Activated CD4-positive, alpha-beta T cell treated with anti-CD3 and anti-CD28 coated beads, Interleukin-2, Interleukin-4, amounts not matched to agents 100 ng/mL and 50 ng/mL, durations not matched to agents 16 hours and 8 hours (primary cell): ENCODE measurements at regions not wholly inside any gene's neighbourhood (a gene's known extent, or its start where the extent isn't known, plus 50 kb on each side); places are given as distances from the start of the nearest gene placed in this dataset.

ENCODE experiments used
- DNase-seq: peaks from one replicate; pipeline ENCODE4 v3.0.0-alpha.2; 2020; ENCODE audit warnings: low spot score

GRCh38 chr4:137632842-137633241 lies 100.5 kb upstream of the PCDH18 start:
- no peak for DNase-seq

GRCh38 chr4:137631605-137632004 lies 99.3 kb upstream of the PCDH18 start:
- DNase-seq = no peak

GRCh38 chr4:137630252-137630651 lies 98.0 kb upstream of the PCDH18 start:
- no peak for DNase-seq

- DNase-seq = no peak
Observed at GRCh38 chr4:137627739-137628460, 95.6 kb upstream of the PCDH18 start.

GRCh38 chr4:137626942-137627738 lies 94.8 kb upstream of the PCDH18 start:
- DNase-seq = no peak

- DNase-seq = no peak
Observed at GRCh38 chr4:137623013-137623412, 90.7 kb upstream of the PCDH18 start.

GRCh38 chr4:137621056-137621455 lies 88.8 kb upstream of the PCDH18 start:
- DNase-seq = no peak

- no peak for DNase-seq
Observed at GRCh38 chr4:137614491-137614890, 82.2 kb upstream of the PCDH18 start.

GRCh38 chr4:137611998-137612700 lies 79.9 kb upstream of the PCDH18 start:
- DNase-seq = no peak

GRCh38 chr4:137610960-137611359 lies 78.7 kb upstream of the PCDH18 start:
- DNase-seq = no peak

GRCh38 chr4:137609718-137610430 lies 77.6 kb upstream of the PCDH18 start:
- no peak for DNase-seq

GRCh38 chr4:137608085-137608484 lies 75.8 kb upstream of the PCDH18 start:
- no peak for DNase-seq

- no peak for DNase-seq
Observed at GRCh38 chr4:137602436-137602835, 70.1 kb upstream of the PCDH18 start.

GRCh38 chr4:137601934-137602333 lies 69.6 kb upstream of the PCDH18 start:
- no peak for DNase-seq

- no peak for DNase-seq
Observed at GRCh38 chr4:137599734-137600133, 67.4 kb upstream of the PCDH18 start.

- no peak for DNase-seq
Observed at GRCh38 chr4:137597752-137598430, 65.6 kb upstream of the PCDH18 start.

- no peak for DNase-seq
Observed at GRCh38 chr4:137587796-137588195, 55.5 kb upstream of the PCDH18 start.

- DNase-seq = no peak
Observed at GRCh38 chr4:137583671-137584070, 51.4 kb upstream of the PCDH18 start.
